GM19324 (cell line): ENCODE measurements at regions not wholly inside any gene's neighbourhood (a gene's known extent, or its start where the extent isn't known, plus 50 kb on each side); places are given as distances from the start of the nearest gene placed in this dataset.

Experiments
- ATAC-seq: cut with Tn5 transposase; IDR thresholded peaks from one replicate; pipeline ENCODE4 v1.9.1; 2021; ENCODE audit warnings: mild to moderate bottlenecking, moderate library complexity; ENCODE audit not compliant: unreplicated experiment, low FRiP score

DNA sequence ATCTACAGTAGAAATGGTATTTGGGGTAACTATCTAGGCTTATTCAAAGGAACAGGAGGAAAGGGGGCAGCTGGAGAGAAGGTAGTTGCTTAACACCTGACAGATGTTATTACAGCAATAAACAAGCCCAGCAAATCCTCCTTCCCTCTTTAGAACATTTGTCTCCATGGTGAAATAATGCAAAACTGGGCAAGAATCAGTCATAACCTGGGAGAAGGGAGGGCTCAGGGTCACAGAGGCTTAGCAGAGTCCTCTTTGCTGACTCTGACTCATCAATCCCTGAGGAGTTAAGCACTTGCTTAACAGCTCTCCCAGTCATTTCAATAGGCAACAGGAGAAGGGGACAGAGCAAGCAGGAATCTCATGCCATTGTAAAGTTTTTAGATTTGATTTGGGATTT is 230.3 kb downstream of the IBTK start:
- ATAC-seq = no peak

- no peak for ATAC-seq
Measured at GRCh38 chr6:82015526-82015925, 232.0 kb downstream of the IBTK start.

DNA sequence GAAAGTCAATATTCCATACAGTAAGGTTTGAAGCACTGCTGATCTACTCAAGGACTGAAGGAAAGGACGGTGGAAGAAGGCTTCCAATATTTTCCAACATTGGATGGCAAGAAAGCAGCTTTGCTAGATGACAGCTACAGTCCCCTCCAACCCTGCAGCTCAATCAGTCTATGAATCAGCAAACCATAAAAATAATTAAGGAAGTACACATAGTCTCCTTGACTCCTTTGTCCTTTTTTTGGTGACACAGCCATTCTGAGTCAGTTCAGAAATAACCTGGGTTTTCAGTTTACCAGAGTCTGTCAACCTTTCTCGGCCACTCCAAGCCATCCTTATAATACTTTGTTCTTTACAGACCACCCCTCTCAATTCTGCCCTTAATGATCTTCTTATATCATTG is 232.5 kb downstream of the IBTK start:
- no peak for ATAC-seq

DNA sequence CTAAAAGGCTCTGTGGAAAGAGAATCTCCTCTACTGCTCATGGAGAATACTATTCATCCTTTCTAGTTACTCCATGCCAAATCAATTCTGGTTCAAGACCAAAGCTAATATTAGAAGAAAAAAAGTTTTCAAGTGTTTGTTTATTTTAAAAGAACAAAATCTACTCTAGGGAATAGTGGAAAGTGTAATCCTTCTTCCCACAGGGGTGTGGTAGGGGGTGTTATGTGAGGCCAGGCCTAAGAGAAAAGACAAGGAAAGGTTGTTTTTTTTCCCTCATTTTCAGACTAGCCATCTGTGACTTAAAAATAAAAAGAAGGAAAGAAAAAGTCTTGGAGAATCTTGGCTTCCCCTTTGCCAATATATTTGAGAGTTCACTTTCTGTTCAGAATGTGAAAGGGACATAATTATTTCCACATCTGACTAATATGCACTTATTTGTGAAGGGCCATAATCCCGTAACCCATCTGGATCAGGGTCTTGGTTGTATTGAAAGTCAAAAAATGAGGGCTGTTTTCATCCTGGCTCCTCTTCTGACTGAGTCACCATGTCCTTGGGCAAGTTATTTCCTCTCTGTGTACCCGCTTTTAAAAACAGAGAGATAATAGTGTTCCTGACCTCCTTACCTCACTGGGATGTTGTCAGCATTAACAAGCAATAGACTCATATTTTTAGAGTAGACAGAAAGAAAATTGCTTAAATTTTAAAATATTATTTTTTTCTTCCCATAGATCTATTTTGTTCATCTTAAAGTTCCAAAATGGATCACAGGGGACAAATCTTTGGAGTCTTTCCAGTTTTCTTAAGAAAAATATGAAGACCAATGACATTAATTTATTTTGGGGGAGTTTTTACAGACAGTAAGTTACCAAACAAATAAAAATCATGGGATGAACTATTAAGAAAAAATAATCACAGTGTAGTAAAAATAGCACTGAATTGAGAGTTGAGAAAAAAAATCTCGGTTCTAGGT is 233.7 kb downstream of the IBTK start:
- no peak for ATAC-seq

DNA sequence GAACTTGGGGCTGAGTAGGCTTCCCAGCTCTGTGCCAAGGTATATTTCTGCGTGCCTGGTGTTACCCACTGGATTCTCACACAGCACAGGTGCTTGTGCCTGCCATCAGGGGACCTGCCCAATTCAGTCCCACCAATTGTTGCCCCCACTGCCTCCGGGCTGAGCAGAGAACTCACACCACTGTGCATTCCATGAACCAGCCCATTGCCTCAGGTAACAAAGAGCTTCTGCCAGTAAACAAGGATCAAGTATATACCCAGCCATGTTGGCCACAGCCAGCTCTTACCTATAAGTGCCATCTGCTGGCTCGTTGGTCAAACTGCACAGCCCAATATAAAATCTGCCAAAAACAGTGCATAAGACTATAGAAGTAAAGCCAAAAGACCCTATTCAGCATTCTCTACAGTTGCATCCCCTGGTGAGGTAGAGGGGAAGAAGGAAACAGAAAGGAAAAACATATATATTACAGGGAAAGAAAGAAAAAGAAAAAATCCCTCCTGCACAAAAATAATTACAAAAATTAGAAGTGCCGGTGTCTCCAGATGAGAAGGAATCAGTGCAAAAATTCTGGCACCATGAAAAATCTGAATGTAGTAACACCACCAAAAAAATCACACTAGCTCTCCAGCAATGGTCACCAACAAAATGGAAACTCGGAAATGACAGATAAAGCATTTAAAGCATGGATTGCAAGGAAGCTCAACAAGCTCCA is 241.4 kb downstream of the IBTK start:
- ATAC-seq = peak; percentile 82

DNA sequence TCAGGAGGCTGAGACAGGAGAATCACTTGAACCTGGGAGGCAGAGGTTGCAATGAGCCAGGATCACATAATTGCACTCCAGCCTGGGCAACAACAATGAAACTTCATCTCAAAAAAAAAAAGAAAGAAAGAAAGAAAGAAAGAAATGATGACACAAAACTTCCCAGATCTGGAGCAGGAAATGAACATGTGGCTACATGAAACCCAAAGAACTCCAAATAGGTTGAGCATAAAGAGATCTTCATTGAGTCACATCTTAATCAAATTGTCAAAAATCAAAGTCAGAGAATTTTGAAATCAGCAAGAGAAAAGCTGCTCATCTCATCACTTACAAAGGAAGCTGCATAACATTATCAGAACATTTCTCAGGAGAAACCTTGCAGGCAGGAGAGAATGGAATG is 247.0 kb downstream of the IBTK start:
- ATAC-seq = no peak

DNA sequence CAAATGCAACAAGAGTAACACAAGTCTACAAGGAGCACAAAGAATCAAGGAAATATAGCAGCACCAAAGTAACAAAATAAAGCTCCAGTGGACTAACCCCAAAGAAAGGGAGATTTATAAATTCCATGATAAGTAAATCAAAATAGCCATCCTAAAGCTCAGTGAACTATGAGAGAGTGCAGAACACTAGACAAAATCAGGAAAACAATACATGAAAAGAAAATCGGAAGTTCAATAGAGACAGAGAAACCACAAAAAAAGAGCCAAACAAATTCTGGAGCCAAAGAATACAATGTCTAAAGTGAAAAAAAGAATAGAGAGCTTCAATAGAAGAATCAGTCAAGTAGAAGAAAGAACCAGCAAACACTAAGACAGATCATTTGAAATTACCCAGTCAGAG is 247.3 kb upstream of the TENT5A start:
- ATAC-seq = no peak

DNA sequence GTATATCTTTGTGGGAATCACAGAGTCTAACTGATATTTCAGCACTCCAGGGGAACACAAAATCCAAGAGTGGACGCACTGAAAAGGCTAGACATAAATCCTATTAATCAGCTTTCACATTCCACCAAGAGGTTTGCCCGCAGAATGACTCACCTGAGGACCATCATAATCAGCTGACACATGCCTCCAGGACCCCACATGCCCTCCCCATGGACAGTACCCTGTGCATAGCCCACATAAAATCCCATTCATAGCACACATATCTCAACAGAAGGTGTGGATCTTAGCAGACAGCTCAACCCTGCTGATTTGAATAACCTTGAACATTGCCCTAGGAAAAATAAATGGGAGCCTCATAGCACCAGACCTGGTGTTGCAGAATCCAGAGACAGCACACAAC is 246.8 kb upstream of the TENT5A start:
- ATAC-seq = no peak

DNA sequence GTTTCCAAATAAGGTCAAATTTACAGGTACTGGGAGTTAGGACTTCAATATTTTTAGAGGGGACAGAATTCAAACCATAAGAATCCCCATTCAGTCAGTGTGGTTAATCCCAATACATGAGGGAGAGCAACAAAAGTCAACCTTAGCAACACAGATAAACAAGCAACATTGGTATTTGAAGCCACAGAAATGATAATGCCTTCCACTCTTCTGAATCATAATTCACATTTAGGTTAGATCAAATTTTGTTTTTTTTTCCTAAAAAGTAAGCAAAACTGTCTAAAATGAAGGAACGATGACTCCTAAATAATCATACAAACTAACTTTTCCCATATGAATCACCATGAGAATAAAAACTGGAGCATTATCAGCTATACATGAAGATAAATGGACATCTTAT is 246.0 kb upstream of the TENT5A start:
- ATAC-seq = no peak

- ATAC-seq = no peak
Measured at GRCh38 chr6:81997090-81997926, 244.8 kb upstream of the TENT5A start.

- ATAC-seq = peak; percentile 65
Measured at GRCh38 chr6:81996414-81996813, 243.9 kb upstream of the TENT5A start.

GRCh38 chr6:81995548-81996289 is 243.2 kb upstream of the TENT5A start:
- no peak for ATAC-seq

- no peak for ATAC-seq
Measured at GRCh38 chr6:81988871-81989270, 236.4 kb upstream of the TENT5A start.

- ATAC-seq = no peak
Measured at GRCh38 chr6:81988446-81988845, 236.0 kb upstream of the TENT5A start.

- ATAC-seq = no peak
Measured at GRCh38 chr6:81987293-81987692, 234.8 kb upstream of the TENT5A start.

GRCh38 chr6:81985191-81985590 is 232.7 kb upstream of the TENT5A start:
- ATAC-seq = no peak

DNA sequence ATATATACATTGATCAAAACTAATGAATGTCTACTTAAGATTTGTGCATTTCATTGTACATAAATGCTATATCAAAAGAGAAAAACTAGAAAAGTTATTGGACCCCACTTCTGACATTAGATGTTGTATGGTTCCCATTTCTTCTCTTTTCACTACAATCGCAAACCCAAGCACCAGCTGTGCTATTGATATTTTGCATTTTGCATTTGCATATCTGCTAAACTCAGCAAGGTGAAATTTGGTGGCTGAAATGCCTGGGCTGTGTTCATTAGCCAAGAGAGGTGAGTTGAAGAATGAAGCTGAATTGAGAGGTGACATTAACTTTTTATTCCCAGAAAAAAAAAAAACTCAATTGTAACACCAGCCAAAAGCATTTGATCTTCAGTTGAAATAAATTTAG is 232.1 kb upstream of the TENT5A start:
- peak; percentile 76 for ATAC-seq

- peak; percentile 53 for ATAC-seq
Measured at GRCh38 chr6:81981812-81982211, 229.3 kb upstream of the TENT5A start.

GRCh38 chr6:81979767-81980166 is 227.3 kb upstream of the TENT5A start:
- no peak for ATAC-seq

DNA sequence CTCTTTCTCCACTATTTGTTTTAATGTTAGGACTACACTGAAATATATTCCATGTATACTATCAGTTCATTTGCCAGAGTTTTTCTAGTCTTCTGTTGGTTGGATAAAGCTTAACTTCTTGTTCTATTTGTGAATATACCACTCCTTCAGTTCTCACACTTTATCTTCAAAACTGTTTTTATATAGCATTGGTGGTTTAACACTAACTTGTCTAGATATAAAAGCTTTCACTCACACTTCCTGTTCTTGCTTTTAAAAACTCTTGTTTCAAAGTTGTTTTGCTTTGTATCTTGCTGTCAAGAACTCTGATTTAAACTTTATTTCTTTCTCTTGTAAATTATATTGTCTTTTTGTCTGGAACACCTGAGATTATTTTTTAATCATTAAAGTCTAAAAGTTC is 226.8 kb upstream of the TENT5A start:
- ATAC-seq = no peak
